ENCODE measurements at regions not wholly inside any gene's neighbourhood (a gene's known extent, or its start where the extent isn't known, plus 50 kb on each side); places are given as distances from the start of the nearest gene placed in this dataset.
"Not testable (repeated sequence)": the region's sequence is repeated elsewhere in the genome, so short reads cannot be mapped to it uniquely, and the experiment has no call there.

- no peaks in the 10 kb centered on the region for H3K9me3 ChIP-seq
- H3K4me1 ChIP-seq, result no peaks in the 10 kb centered on the region
- no peak overlapping the region for H3K27ac ChIP-seq
- H3K36me3 ChIP-seq, result no peaks in the 10 kb centered on the region
- 73% methylated on average over 3 of the region's 3 CpGs for WGBS
- DNase-seq (ENCODE audit: low spot score in 2 of 2), result no peak
- peaks cover 15% of the 10 kb centered on the region for H3K27me3 ChIP-seq
- TF ChIP-seq POLR2A (IDR thresholded peaks at IDR 0.05) (no peak), POLR2AphosphoS5 (IDR thresholded peaks at IDR 0.05) (no peak), EP300 (IDR thresholded peaks at IDR 0.05) (no peak), CTCF (IDR thresholded peaks at IDR 0.05) (no peak)
- H3K4me3 ChIP-seq, result no peak overlapping the region
Observed at GRCh38 chr22:22820076-22820475, 67.5 kb upstream of the IGLL5 start.

- Histone ChIP-seq H3K36me3 (no peaks in the 10 kb centered on the region), H3K9me3 (no peaks in the 10 kb centered on the region), H3K4me3 (no peak overlapping the region), H3K27me3 (peaks cover 15% of the 10 kb centered on the region), H3K4me1 (no peaks in the 10 kb centered on the region), H3K27ac (no peak overlapping the region)
- no peak for DNase-seq (ENCODE audit: low spot score in 2 of 2)
- WGBS, result 90% methylated on average over 2 of the region's 2 CpGs
- TF ChIP-seq POLR2A (IDR thresholded peaks at IDR 0.05), result no peak
Observed at GRCh38 chr22:22820626-22821025, 67.0 kb upstream of the IGLL5 start.

- Histone ChIP-seq H3K36me3 (no peaks in the 10 kb centered on the region), H3K27ac (no peak overlapping the region), H3K27me3 (peaks cover 15% of the 10 kb centered on the region), H3K4me3 (no peak overlapping the region), H3K4me1 (no peaks in the 10 kb centered on the region), H3K9me3 (no peaks in the 10 kb centered on the region)
- no peak for DNase-seq (ENCODE audit: low spot score in 2 of 2)
- WGBS, result 61% methylated on average over 2 of the region's 2 CpGs
- no peak for TF ChIP-seq EP300 (IDR thresholded peaks at IDR 0.05)
- no peak for TF ChIP-seq CTCF (IDR thresholded peaks at IDR 0.05)
- no peak for TF ChIP-seq POLR2AphosphoS5 (IDR thresholded peaks at IDR 0.05)
- TF ChIP-seq POLR2A (IDR thresholded peaks at IDR 0.05), result no peak
Observed at GRCh38 chr22:22821340-22821739, 66.3 kb upstream of the IGLL5 start.

DNA sequence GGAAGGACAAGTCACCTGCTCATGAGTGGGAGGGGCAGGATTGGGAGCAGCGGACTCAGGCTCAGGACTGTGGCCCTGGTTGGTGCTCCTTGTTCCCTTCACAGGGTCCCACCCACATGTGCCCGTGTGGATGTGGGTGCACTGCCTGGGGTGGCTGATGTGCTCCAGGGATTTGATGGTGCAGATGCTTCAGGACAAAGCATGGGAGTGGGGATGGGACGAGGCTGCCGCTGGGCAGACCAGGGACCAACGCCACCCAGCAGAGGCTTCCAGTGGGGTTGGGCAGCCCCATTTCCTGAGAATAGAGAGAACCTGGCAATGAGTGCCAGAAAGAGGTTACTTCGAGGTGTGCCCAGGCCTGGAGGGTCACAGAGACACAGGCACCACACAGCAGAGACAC lies 65.5 kb upstream of the IGLL5 start:
- H3K27me3 ChIP-seq, result peaks cover 12% of the 10 kb centered on the region
- H3K4me3 ChIP-seq, result no peak overlapping the region
- H3K4me1 ChIP-seq, result no peaks in the 10 kb centered on the region
- no peaks in the 10 kb centered on the region for H3K9me3 ChIP-seq
- DNase-seq (ENCODE audit: low spot score in 2 of 2), result no peak
- no peak for TF ChIP-seq POLR2A (IDR thresholded peaks at IDR 0.05)
- TF ChIP-seq POLR2AphosphoS5 (IDR thresholded peaks at IDR 0.05), result no peak
- no peak for TF ChIP-seq EP300 (IDR thresholded peaks at IDR 0.05)
- TF ChIP-seq CTCF (IDR thresholded peaks at IDR 0.05), result no peak
- no peak overlapping the region for H3K27ac ChIP-seq
- WGBS, result 71% methylated on average over 6 of the region's 6 CpGs
- no peaks in the 10 kb centered on the region for H3K36me3 ChIP-seq

DNA sequence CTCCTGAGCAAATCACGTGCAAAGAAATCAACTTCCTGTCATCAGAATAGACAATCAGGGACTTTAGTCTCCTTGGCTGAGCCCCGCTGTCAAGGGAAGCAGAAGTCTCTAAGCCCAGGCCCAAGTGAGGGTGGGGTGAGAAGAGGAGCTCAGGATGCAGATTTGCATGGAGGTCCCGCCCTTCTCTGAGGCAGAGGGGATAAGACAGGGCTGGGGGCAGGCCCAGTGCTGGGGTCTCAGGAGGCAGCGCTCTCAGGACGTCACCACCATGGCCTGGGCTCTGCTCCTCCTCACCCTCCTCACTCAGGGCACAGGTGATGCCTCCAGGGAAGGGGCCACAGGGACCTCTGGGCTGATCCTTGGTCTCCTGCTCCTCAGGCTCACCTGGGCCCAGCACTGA lies 65.1 kb upstream of the IGLL5 start:
- not testable (repeated sequence) for DNase-seq (ENCODE audit: low spot score in 2 of 2); H3K36me3 ChIP-seq; H3K4me3 ChIP-seq; H3K4me1 ChIP-seq; H3K27ac ChIP-seq; H3K9me3 ChIP-seq
- WGBS, result 68% methylated on average over 5 of the region's 5 CpGs
- peaks cover 12% of the 10 kb centered on the region for H3K27me3 ChIP-seq

GRCh38 chr22:22823131-22823810 lies 64.3 kb upstream of the IGLL5 start:
- Histone ChIP-seq H3K36me3 (no peaks in the 10 kb centered on the region), H3K4me1 (no peaks in the 10 kb centered on the region), H3K27ac (no peak overlapping the region), H3K9me3 (no peaks in the 10 kb centered on the region), H3K4me3 (no peak overlapping the region), H3K27me3 (peaks cover 16% of the 10 kb centered on the region)
- DNase-seq (ENCODE audit: low spot score in 2 of 2), result no peak
- TF ChIP-seq POLR2A (IDR thresholded peaks at IDR 0.05) (no peak), CTCF (IDR thresholded peaks at IDR 0.05) (no peak), EP300 (IDR thresholded peaks at IDR 0.05) (no peak), POLR2AphosphoS5 (IDR thresholded peaks at IDR 0.05) (no peak)
- 68% methylated on average over 9 of the region's 10 CpGs for WGBS
